Retinal pigment epithelial cell (primary cell): ENCODE measurements at regions not wholly inside any gene's neighbourhood (a gene's known extent, or its start where the extent isn't known, plus 50 kb on each side); places are given as distances from the start of the nearest gene placed in this dataset.

Experiments used
- DNase-seq: peaks from one replicate; pipeline ENCODE4 v3.0.0-alpha.2; 2010; ENCODE audit warnings: low read depth
- H3K4me3 ChIP-seq: 2 replicates; pipeline ENCODE4 v1.5.1; 2011; ENCODE audit warnings: mild to moderate bottlenecking, low read length, control low read depth, moderate library complexity
- CTCF ChIP-seq: conservative IDR thresholded peaks from 2 replicates; pipeline ENCODE4 v1.5.1; 2011; ENCODE audit warnings: low read depth, low read length, control low read depth, inconsistent platforms

GRCh38 chr3:106172780-106173179 is 304.0 kb upstream of the CBLB start:
- TF ChIP-seq CTCF: no peak
- H3K4me3 ChIP-seq: no peak overlapping the region
- no peak for DNase-seq

DNA sequence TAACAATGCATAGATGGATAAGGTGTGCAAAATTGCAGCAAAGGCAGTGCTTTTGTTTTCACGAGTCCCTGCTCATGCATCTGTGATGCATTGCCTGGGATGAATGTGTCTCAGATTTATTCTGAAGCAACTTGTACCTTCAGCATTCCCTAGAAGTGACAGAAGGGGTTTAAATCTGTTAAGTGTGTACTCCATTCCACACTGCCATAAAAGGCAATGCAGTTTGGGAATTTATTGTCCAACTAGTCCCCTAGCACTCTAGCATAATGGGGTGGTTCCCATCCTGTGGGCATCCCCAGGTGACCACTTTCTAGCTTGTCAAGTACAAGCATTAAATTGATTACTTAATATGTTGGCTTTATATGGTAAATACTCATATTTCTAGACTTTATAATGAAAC is 306.5 kb upstream of the CBLB start:
- DNase-seq: no peak
- H3K4me3 ChIP-seq: no peak overlapping the region
- no peak for TF ChIP-seq CTCF

- DNase-seq: no peak
- TF ChIP-seq CTCF: no peak
- H3K4me3 ChIP-seq: no peak overlapping the region
Observed at GRCh38 chr3:106176734-106177133, 307.9 kb upstream of the CBLB start.

- TF ChIP-seq CTCF: no peak
Observed at GRCh38 chr3:106182950-106183511, 314.2 kb upstream of the CBLB start.

GRCh38 chr3:106183762-106184391 is 315.1 kb upstream of the CBLB start:
- H3K4me3 ChIP-seq: no peak overlapping the region
- no peak for DNase-seq
- no peak for TF ChIP-seq CTCF

More at GRCh38 chr3:106182950-106183511, 314.2 kb upstream of the CBLB start:
- H3K4me3 ChIP-seq: no peak overlapping the region
- DNase-seq: no peak

DNA sequence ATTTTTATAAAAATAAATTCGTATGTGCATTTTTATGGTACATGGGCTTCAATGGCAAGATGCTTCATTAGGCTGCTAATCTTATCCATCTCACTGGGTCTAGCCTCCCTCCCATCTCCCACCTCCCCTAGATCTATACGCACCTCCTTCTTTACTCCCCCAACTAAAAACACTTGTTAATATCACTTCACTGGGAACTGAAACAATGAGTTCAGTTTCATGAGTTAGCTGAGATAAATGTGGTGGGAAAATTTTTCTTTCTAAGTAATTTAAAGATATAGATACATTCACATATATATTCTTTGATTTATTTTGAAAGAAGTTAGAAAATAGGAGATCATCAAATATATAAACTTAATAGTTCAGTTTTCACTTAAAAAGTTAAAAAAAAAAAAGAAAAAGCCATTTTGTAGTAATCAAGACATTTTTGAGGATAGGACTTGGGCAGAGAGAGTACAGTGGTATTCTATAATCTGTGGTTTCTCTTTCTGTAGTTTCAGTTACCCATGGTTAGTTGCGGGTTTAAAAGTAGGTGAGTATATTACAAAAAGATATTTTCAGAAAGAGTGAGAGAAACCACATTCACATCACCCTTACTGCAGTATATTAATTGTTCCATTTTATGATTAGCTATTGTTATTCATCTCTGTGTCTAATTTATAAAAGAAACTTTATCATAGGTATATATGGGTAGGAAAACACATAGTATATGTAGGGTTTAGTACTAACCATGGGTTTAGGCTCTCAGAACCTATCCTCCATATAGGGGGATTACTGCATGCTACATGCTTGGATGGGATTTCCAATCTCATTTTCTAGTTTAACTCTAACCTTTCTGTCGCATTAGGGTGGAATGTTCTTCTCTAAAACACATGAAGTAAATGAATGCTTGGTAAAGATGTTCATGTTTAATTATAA is 316.0 kb upstream of the CBLB start:
- H3K4me3 ChIP-seq: no peak overlapping the region
- DNase-seq: no peak
- TF ChIP-seq CTCF: no peak
